ENCODE measurements at regions not wholly inside any gene's neighbourhood (a gene's known extent, or its start where the extent isn't known, plus 50 kb on each side); places are given as distances from the start of the nearest gene placed in this dataset.

- in situ Hi-C loops (cut with HindIII; ENCODE audit: extremely low pct_ligation_motif_present, low pct_unique_long_range_greater_than_20kb) (no loop called here), intact Hi-C loops (cut with micrococcal nuclease; ENCODE audit: unreplicated experiment) (no loop called here)
- Histone ChIP-seq H3K4me1 (ENCODE audit: insufficient read depth, low read length) (no peaks in the 10 kb centered on the region), H3K79me2 (ENCODE audit: insufficient read depth, low read length) (no peaks in the 10 kb centered on the region), H2AFZ (ENCODE audit: low read length) (no peak overlapping the region), H3K27ac (ENCODE audit: extremely low read length, insufficient read depth, low read length) (no peak overlapping the region), H3K27me3 (ENCODE audit: control insufficient read depth in 1 of 2, insufficient read depth in 2 of 2, low read length in 2 of 2) (no peaks in the 10 kb centered on the region), H3K4me2 (ENCODE audit: low read depth, low read length) (no peak overlapping the region), H4K20me1 (ENCODE audit: insufficient read depth, low read length) (no peaks in the 10 kb centered on the region), H3K4me3 (replicated peaks in 1 of 3; ENCODE audit: insufficient read depth in 1 of 3, low read depth in 2 of 3, low read length in 3 of 3) (no peak overlapping the region), H3K36me3 (replicated peaks in 1 of 2; ENCODE audit: control insufficient read depth in 1 of 2, insufficient read depth in 2 of 2, low read length in 2 of 2) (no peaks in the 10 kb centered on the region), H3K9ac (ENCODE audit: insufficient read depth, low read depth, low read length) (no peak overlapping the region), H3K9me3 (ENCODE audit: low read length) (no peaks in the 10 kb centered on the region)
- FAIRE-seq: no peak
- BruUV-seq (replicated peaks): no TSS peak
- CTCF ChIA-PET (ENCODE audit: low intra/inter-chr PET ratio, low total read pairs): no interaction called here
- POLR2A ChIA-PET: no interaction called here
- DNase-seq (ENCODE audit: low spot score): no peak
- TF ChIP-seq EED (CRISPR knock-in tag; IDR thresholded peaks at IDR 0.05) (no peak), ZNF616 (CRISPR knock-in tag; IDR thresholded peaks at IDR 0.05; ENCODE audit: low read depth) (no peak), TERF1 (CRISPR knock-in tag; IDR thresholded peaks at IDR 0.05) (no peak), FOSL2 (CRISPR knock-in tag; IDR thresholded peaks at IDR 0.05) (no peak), THAP7 (CRISPR knock-in tag; IDR thresholded peaks at IDR 0.05) (no peak), ZMYM4 (CRISPR knock-in tag; IDR thresholded peaks at IDR 0.05) (no peak), CBX2 (IDR thresholded peaks at IDR 0.05; ENCODE audit: low read depth, low read length) (no peak), CBX2 (CRISPR knock-in tag; IDR thresholded peaks at IDR 0.05; ENCODE audit: low read depth) (no peak), ISL2 (CRISPR knock-in tag; IDR thresholded peaks at IDR 0.05) (no peak), TIGD3 (CRISPR knock-in tag; IDR thresholded peaks at IDR 0.05; ENCODE audit: borderline replicate concordance) (no peak), DRAP1 (CRISPR knock-in tag; IDR thresholded peaks at IDR 0.05) (no peak), JUNB (CRISPR knock-in tag; IDR thresholded peaks at IDR 0.05; ENCODE audit: borderline replicate concordance) (no peak), ZBTB8A (CRISPR knock-in tag; IDR thresholded peaks at IDR 0.05; ENCODE audit: borderline replicate concordance, low read depth) (no peak), NFYC (CRISPR knock-in tag; IDR thresholded peaks at IDR 0.05) (no peak), HNF4A (CRISPR knock-in tag; IDR thresholded peaks at IDR 0.05) (no peak), TCF7L2 (IDR thresholded peaks at IDR 0.05; ENCODE audit: low read depth, low read length) (no peak), BCL3 (CRISPR knock-in tag; IDR thresholded peaks at IDR 0.05) (no peak), ZNF275 (CRISPR knock-in tag; IDR thresholded peaks at IDR 0.05; ENCODE audit: borderline replicate concordance) (no peak), NFKB2 (CRISPR knock-in tag; IDR thresholded peaks at IDR 0.05; ENCODE audit: borderline replicate concordance) (no peak), RFXAP (CRISPR knock-in tag; IDR thresholded peaks at IDR 0.05; ENCODE audit: borderline replicate concordance) (no peak)
- no peak for ATAC-seq
- 49% methylated on average over 16 of the region's 16 CpGs for WGBS (ENCODE audit: low lambda C conversion rate)
Observed at GRCh38 chr19:32165750-32166149, 179.7 kb upstream of the ZNF507 start.

Data from HepG2 (cell line).